ENCODE measurements at regions not wholly inside any gene's neighbourhood (a gene's known extent, or its start where the extent isn't known, plus 50 kb on each side); places are given as distances from the start of the nearest gene placed in this dataset.

GRCh38 chr19:28377077-28377476 is 835.9 kb downstream of the UQCRFS1 start:
- Mint-ChIP-seq H3K27me3 (ENCODE audit: unreplicated experiment) (peaks cover 10% of the 10 kb centered on the region), H3K36me3 (ENCODE audit: insufficient read depth, unreplicated experiment) (no peaks in the 10 kb centered on the region), H3K4me3 (ENCODE audit: low read depth, unreplicated experiment) (no peak overlapping the region), H3K4me1 (ENCODE audit: low read depth, unreplicated experiment) (no peaks in the 10 kb centered on the region), H3K9me3 (ENCODE audit: low read depth, unreplicated experiment) (no peaks in the 10 kb centered on the region), H3K27ac (ENCODE audit: unreplicated experiment) (no peak overlapping the region)
- TF ChIP-seq, protein P1, sequence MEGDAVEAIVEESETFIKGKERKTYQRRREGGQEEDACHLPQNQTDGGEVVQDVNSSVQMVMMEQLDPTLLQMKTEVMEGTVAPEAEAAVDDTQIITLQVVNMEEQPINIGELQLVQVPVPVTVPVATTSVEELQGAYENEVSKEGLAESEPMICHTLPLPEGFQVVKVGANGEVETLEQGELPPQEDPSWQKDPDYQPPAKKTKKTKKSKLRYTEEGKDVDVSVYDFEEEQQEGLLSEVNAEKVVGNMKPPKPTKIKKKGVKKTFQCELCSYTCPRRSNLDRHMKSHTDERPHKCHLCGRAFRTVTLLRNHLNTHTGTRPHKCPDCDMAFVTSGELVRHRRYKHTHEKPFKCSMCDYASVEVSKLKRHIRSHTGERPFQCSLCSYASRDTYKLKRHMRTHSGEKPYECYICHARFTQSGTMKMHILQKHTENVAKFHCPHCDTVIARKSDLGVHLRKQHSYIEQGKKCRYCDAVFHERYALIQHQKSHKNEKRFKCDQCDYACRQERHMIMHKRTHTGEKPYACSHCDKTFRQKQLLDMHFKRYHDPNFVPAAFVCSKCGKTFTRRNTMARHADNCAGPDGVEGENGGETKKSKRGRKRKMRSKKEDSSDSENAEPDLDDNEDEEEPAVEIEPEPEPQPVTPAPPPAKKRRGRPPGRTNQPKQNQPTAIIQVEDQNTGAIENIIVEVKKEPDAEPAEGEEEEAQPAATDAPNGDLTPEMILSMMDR (IDR thresholded peaks at IDR 0.05; ENCODE audit: unreplicated experiment): no peak
- BruUV-seq (replicated peaks): no TSS peak
- CTCF ChIA-PET: no interaction called here
- intact Hi-C loops (cut with micrococcal nuclease; ENCODE audit: unreplicated experiment): no loop called here
- DNase-seq: peak; percentile 1

- no peak overlapping the region for H3K4me3 Mint-ChIP-seq (ENCODE audit: low read depth, unreplicated experiment)
- TF ChIP-seq, protein P1 (IDR thresholded peaks at IDR 0.05; ENCODE audit: unreplicated experiment): no peak
- intact Hi-C loops (cut with micrococcal nuclease; ENCODE audit: unreplicated experiment): no loop called here
- H3K27me3 Mint-ChIP-seq (ENCODE audit: unreplicated experiment): no peaks in the 10 kb centered on the region
- H3K36me3 Mint-ChIP-seq (ENCODE audit: insufficient read depth, unreplicated experiment): no peaks in the 10 kb centered on the region
- CTCF ChIA-PET: no interaction called here
- no peaks in the 10 kb centered on the region for H3K9me3 Mint-ChIP-seq (ENCODE audit: low read depth, unreplicated experiment)
- H3K4me1 Mint-ChIP-seq (ENCODE audit: low read depth, unreplicated experiment): no peaks in the 10 kb centered on the region
- no peak for DNase-seq
- H3K27ac Mint-ChIP-seq (ENCODE audit: unreplicated experiment): no peak overlapping the region
- no TSS peak for BruUV-seq (replicated peaks)
Observed at GRCh38 chr19:28374971-28375370, 838.0 kb downstream of the UQCRFS1 start.

DNA sequence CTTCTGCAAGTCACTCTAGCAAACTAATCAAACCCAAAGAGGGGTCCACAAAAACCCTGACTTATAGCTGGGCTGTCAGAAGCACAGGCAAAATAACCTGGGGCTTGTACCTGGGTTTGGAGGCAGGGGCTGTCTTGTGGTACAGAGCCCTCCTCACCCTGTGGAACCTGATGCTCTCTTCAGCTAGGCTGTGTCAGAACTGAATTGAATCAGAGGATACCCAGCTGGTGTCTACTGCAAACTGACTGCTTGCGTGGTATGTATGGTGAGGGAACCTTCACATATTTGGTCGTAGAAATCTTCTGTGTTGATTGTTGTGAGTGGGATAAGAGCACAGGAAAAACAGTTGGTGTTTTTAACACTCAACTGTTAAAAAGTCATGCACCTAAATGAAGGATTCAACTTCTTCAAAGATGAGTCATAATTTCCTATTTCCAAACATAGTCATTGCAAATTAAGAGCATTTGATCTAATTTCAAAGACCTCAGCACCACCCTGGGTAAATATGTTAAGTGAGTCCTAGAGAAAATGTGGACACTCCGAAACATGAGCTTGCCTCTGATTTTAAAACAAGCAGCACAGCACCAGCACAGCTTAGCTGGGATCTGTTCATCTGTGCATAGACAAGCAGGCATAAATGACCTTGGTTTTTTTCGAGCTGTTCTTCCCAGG is 840.2 kb downstream of the UQCRFS1 start:
- intact Hi-C loops (cut with micrococcal nuclease; ENCODE audit: unreplicated experiment): no loop called here
- no TSS peak for BruUV-seq (replicated peaks)
- H3K27me3 Mint-ChIP-seq (ENCODE audit: unreplicated experiment): no peaks in the 10 kb centered on the region

DNA sequence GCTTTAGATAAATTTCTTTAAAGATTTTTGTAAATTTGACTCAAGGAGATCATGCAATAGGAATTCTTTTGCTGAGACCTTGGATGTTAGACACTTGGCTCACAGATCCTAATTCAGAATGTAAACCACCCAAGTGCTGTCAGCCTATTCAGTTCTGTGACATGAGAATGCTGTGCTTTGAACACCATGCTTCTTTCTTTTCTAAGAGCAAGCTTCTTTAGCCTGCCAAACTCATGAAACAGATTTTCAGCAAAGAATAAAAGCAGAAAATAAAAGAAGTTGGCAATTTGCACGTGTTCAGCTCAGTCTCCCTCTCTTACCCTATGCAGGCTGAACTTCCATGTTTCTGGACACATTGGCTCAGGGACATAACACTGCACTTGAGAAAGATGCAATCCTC is 845.8 kb downstream of the UQCRFS1 start:
- Mint-ChIP-seq H3K27ac (ENCODE audit: unreplicated experiment) (no peak overlapping the region), H3K27me3 (ENCODE audit: unreplicated experiment) (no peaks in the 10 kb centered on the region), H3K4me3 (ENCODE audit: low read depth, unreplicated experiment) (no peak overlapping the region), H3K4me1 (ENCODE audit: low read depth, unreplicated experiment) (no peaks in the 10 kb centered on the region), H3K36me3 (ENCODE audit: insufficient read depth, unreplicated experiment) (no peaks in the 10 kb centered on the region), H3K9me3 (ENCODE audit: low read depth, unreplicated experiment) (peaks cover 8% of the 10 kb centered on the region)
- no peak for DNase-seq
- TF ChIP-seq, protein P1 (IDR thresholded peaks at IDR 0.05; ENCODE audit: unreplicated experiment): no peak
- intact Hi-C loops (cut with micrococcal nuclease; ENCODE audit: unreplicated experiment): no loop called here
- no TSS peak for BruUV-seq (replicated peaks)
- CTCF ChIA-PET: no interaction called here

More for the DNA sequence above, 840.2 kb downstream of the UQCRFS1 start:
- H3K4me1 Mint-ChIP-seq (ENCODE audit: low read depth, unreplicated experiment): no peaks in the 10 kb centered on the region
- TF ChIP-seq, protein P1 (IDR thresholded peaks at IDR 0.05; ENCODE audit: unreplicated experiment): no peak
- no peaks in the 10 kb centered on the region for H3K36me3 Mint-ChIP-seq (ENCODE audit: insufficient read depth, unreplicated experiment)
- CTCF ChIA-PET: interaction anchor here (0.5 to 0.6 kb wide), 2 partner anchors 18 to 54 kb away, joined by 3 read pairs; no protein-coding TSS in a partner anchor
- H3K27ac Mint-ChIP-seq (ENCODE audit: unreplicated experiment): no peak overlapping the region
- no peak for DNase-seq
- H3K4me3 Mint-ChIP-seq (ENCODE audit: low read depth, unreplicated experiment): no peak overlapping the region
- peaks cover 3% of the 10 kb centered on the region for H3K9me3 Mint-ChIP-seq (ENCODE audit: low read depth, unreplicated experiment)

Data from Calu3 (cell line).